Neural cell (in vitro differentiated cells): ENCODE measurements at regions not wholly inside any gene's neighbourhood (a gene's known extent, or its start where the extent isn't known, plus 50 kb on each side); places are given as distances from the start of the nearest gene placed in this dataset.
A peak's percentile ranks its signal among the peaks of the same experiment; 100 is the strongest.

Experiments used
- H2AFZ ChIP-seq: fragments of 200-600, 300-800 bp; sonication (generic), shearing (Covaris generic); 2 replicates; pipeline ENCODE4 v1.6.0; 2014; ENCODE audit warnings: low read depth, mild to moderate bottlenecking, antibody characterized with exemption, low read length, moderate library complexity
- H3F3A ChIP-seq: fragments of 200-600 bp; shearing (Covaris generic); 2 replicates; pipeline ENCODE4 v1.6.1; 2016; ENCODE audit warnings: mild to moderate bottlenecking, moderate library complexity, mixed read lengths, antibody characterized with exemption, low read length; ENCODE audit not compliant: insufficient read depth, poor library complexity, severe bottlenecking
- H3K27ac ChIP-seq: fragments of 200-600, 300-800 bp; sonication (generic), shearing (Covaris generic); 2 replicates; pipeline ENCODE4 v1.5.1; 2014; ENCODE audit warnings: mild to moderate bottlenecking, low read length, moderate library complexity
- H3K27me3 ChIP-seq: fragments of 300-800, 200-600 bp; sonication (generic), shearing (Covaris generic); 2 replicates; pipeline ENCODE4 v1.6.0; 2014; ENCODE audit warnings: mild to moderate bottlenecking, low read depth, low read length, moderate library complexity; ENCODE audit not compliant: insufficient read depth
- H3K36me3 ChIP-seq: fragments of 300-800, 200-600 bp; sonication (generic), shearing (Covaris generic); 2 replicates; pipeline ENCODE4 v1.5.1; 2014; ENCODE audit warnings: mild to moderate bottlenecking, antibody characterized with exemption, low read length, moderate library complexity; ENCODE audit not compliant: insufficient read depth
- H3K4me2 ChIP-seq: fragments of 300-800, 200-600 bp; sonication (generic), shearing (Covaris generic); 2 replicates; pipeline ENCODE4 v1.6.0; 2014; ENCODE audit warnings: mild to moderate bottlenecking, low read length
- H3K4me3 ChIP-seq: fragments of 300-800, 200-600 bp; sonication (generic), shearing (Covaris generic); 2 replicates; pipeline ENCODE4 v1.5.1; 2014; ENCODE audit warnings: mild to moderate bottlenecking, low read length, moderate library complexity
- H3K79me2 ChIP-seq: fragments of 200-600 bp; shearing (Covaris generic); replicated peaks from 2 replicates; pipeline ENCODE4 v1.6.0; 2014; ENCODE audit warnings: mild to moderate bottlenecking, low read length, moderate library complexity; ENCODE audit not compliant: insufficient read depth
- H3K9ac ChIP-seq: fragments of 300-800, 200-600 bp; sonication (generic), shearing (Covaris generic); 2 replicates; pipeline ENCODE4 v1.6.1; 2016; ENCODE audit warnings: mild to moderate bottlenecking, low read length, mixed read lengths
- H3K9me2 ChIP-seq: fragments of 200-600 bp; shearing (Covaris generic); 2 replicates; pipeline ENCODE4 v1.6.1; 2016; ENCODE audit warnings: mild to moderate bottlenecking, low read length, mixed read lengths; ENCODE audit not compliant: insufficient read depth
- H3K9me3 ChIP-seq: fragments of 200-600, 300-800 bp; sonication (generic), shearing (Covaris generic); 2 replicates; pipeline ENCODE4 v1.6.1; 2016; ENCODE audit warnings: mild to moderate bottlenecking, mixed run types, low read length, moderate library complexity, mixed read lengths
- H4K20me1 ChIP-seq: fragments of 200-600 bp; shearing (Covaris generic); 2 replicates; pipeline ENCODE4 v1.6.1; 2016; ENCODE audit warnings: mild to moderate bottlenecking, mixed run types; ENCODE audit not compliant: insufficient read depth
- CTCF ChIP-seq: fragments of 450-650 bp; IDR thresholded peaks from 2 replicates; pipeline ENCODE4 v1.5.1; 2014; ENCODE audit warnings: antibody characterized with exemption, mild to moderate bottlenecking, moderate library complexity; ENCODE audit not compliant: poor library complexity, severe bottlenecking
- EP300 ChIP-seq: fragments of 450-650 bp; conservative IDR thresholded peaks from 2 replicates; pipeline ENCODE4 v1.6.1; 2014; ENCODE audit warnings: antibody characterized with exemption, mild to moderate bottlenecking, moderate library complexity; ENCODE audit not compliant: poor library complexity, severe bottlenecking
- EZH2 ChIP-seq: fragments of 200-600, 300-800 bp; shearing (Covaris generic), sonication (generic); IDR thresholded peaks from 2 replicates; pipeline ENCODE4 v1.6.1; 2014; ENCODE audit warnings: antibody characterized with exemption, low read length, borderline replicate concordance, mild to moderate bottlenecking; ENCODE audit not compliant: insufficient read depth, poor library complexity, severe bottlenecking
- MXI1 ChIP-seq: fragments of 450-650 bp; conservative IDR thresholded peaks from 2 replicates; pipeline ENCODE4 v1.6.1; 2014; ENCODE audit warnings: antibody characterized with exemption, mild to moderate bottlenecking; ENCODE audit not compliant: poor library complexity, severe bottlenecking
- POLR2AphosphoS5 ChIP-seq: IDR thresholded peaks from 2 replicates; pipeline ENCODE4 v1.6.1; 2012
- RAD21 ChIP-seq: fragments of 450-650 bp; conservative IDR thresholded peaks from 2 replicates; pipeline ENCODE4 v1.6.1; 2014; ENCODE audit warnings: antibody characterized with exemption, mild to moderate bottlenecking, moderate library complexity
- REST ChIP-seq: IDR thresholded peaks from 2 replicates; pipeline ENCODE4 v1.6.1; 2012; ENCODE audit warnings: borderline replicate concordance
- SMC3 ChIP-seq: fragments of 450-650 bp; conservative IDR thresholded peaks from 2 replicates; pipeline ENCODE4 v1.6.1; 2014; ENCODE audit warnings: antibody characterized with exemption, mild to moderate bottlenecking, moderate library complexity; ENCODE audit not compliant: poor library complexity
- TAF1 ChIP-seq: IDR thresholded peaks from 2 replicates; pipeline ENCODE4 v1.6.1; 2012; ENCODE audit warnings: low read depth

- Histone ChIP-seq H3K4me3 (peak overlapping the region; percentile 9), H3K27ac (no peak overlapping the region), H3K4me2 (no peak overlapping the region)
Measured at GRCh38 chr15:53197426-53197839, 407.3 kb upstream of the ONECUT1 start.

GRCh38 chr15:53196788-53197187 is 406.7 kb upstream of the ONECUT1 start:
- Histone ChIP-seq H4K20me1 (no peaks in the 10 kb centered on the region), H3K9me3 (no peaks in the 10 kb centered on the region), H3K9me2 (no peaks in the 10 kb centered on the region), H3K4me3 (no peak overlapping the region), H3K9ac (no peak overlapping the region), H3K27me3 (no peaks in the 10 kb centered on the region), H3F3A (no peaks in the 10 kb centered on the region), H3K36me3 (no peaks in the 10 kb centered on the region), H3K79me2 (no peaks in the 10 kb centered on the region), H2AFZ (no peak overlapping the region), H3K4me2 (no peak overlapping the region), H3K27ac (no peak overlapping the region)
- TF ChIP-seq RAD21 (no peak), MXI1 (no peak), EP300 (no peak), REST (no peak)

More at GRCh38 chr15:53197426-53197839, 407.3 kb upstream of the ONECUT1 start:
- Histone ChIP-seq H4K20me1 (no peaks in the 10 kb centered on the region), H3K9me3 (no peaks in the 10 kb centered on the region), H3K9ac (no peak overlapping the region), H2AFZ (no peak overlapping the region), H3K27me3 (no peaks in the 10 kb centered on the region), H3K79me2 (no peaks in the 10 kb centered on the region), H3F3A (no peaks in the 10 kb centered on the region), H3K9me2 (no peaks in the 10 kb centered on the region), H3K36me3 (no peaks in the 10 kb centered on the region)
- TF ChIP-seq TAF1 (no peak), EZH2 (no peak), RAD21 (peak; percentile 78), REST (no peak), EP300 (no peak), CTCF (peak; percentile 85), POLR2AphosphoS5 (no peak), MXI1 (no peak), SMC3 (peak; percentile 75)
